ENCODE measurements at regions not wholly inside any gene's neighbourhood (a gene's known extent, or its start where the extent isn't known, plus 50 kb on each side); places are given as distances from the start of the nearest gene placed in this dataset.

DNA sequence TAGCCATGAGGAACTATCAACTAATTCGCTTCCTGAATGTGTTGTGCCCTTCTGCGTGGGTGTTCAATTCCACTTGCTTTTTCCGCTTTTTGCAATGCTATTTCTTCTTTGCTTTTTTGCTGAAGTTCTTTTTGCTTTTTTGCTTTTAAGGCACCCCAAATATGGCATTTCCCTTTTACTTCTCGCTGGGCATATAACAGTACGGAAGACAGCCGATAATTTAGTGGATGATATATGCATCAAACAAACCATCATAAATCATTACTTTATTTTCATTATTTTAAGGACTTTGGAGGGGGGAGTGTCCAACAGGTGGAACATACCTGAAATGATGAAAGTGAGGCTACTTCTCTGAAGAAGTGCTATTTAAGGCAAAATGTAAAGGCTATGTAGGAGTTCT is 277.0 kb upstream of the MTPN start:
- no peak for TF ChIP-seq EZH2 (IDR thresholded peaks at IDR 0.05; ENCODE audit: insufficient read depth, poor library complexity, severe bottlenecking)
- no peak for TF ChIP-seq EZH2phosphoT487 (IDR thresholded peaks at IDR 0.05; ENCODE audit: insufficient read depth, low read depth)

All from GM23248 (cell line).